ENCODE measurements at regions not wholly inside any gene's neighbourhood (a gene's known extent, or its start where the extent isn't known, plus 50 kb on each side); places are given as distances from the start of the nearest gene placed in this dataset.
A peak's percentile ranks its signal among the peaks of the same experiment; 100 is the strongest.

DNA sequence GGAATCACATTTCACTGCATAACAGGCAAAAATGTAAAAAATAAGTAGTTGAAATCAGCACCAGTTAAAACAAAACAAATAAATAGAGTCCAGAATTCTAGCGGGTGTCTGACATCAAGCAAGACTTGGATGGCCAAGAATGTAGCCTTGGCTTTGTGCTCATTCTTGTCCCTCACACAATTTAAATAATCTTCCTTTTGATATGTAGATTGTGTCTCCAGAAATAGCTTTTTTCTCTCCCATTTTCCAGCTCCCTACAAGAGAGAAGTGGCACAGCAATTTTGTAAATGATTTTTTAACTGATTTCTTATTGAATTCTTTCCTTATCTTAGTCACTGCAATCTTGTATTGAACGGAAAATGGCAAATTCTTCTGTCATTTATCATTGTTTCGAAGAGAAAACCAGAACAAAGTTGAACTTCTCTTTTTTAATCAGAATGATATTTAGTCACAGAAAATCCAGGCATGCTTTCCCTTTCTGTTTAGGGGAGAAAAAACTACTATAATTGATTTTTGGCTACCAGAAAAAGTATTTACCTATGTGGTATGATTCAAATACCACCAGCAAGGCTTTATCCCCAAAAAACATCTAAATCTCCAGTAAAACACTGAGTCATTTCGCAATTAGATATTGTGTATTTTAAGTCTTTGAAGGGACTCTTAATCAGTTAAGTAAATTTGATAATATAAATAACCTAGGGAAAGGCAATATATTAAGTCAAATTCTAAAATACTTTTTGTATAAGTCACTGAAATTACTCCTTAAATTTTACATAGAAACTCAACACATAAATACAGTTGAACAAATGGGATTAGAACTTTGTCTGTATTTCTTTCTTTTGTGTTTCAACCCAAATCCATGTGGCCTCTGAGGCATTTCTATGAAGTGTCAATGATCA is 481.7 kb downstream of the GBE1 start:
- H3K4me3 ChIP-seq (ENCODE audit: low read depth, low read length): no peak overlapping the region
- DNase-seq (ENCODE audit: low read depth): peak; percentile 49
- TF ChIP-seq, protein P1, sequence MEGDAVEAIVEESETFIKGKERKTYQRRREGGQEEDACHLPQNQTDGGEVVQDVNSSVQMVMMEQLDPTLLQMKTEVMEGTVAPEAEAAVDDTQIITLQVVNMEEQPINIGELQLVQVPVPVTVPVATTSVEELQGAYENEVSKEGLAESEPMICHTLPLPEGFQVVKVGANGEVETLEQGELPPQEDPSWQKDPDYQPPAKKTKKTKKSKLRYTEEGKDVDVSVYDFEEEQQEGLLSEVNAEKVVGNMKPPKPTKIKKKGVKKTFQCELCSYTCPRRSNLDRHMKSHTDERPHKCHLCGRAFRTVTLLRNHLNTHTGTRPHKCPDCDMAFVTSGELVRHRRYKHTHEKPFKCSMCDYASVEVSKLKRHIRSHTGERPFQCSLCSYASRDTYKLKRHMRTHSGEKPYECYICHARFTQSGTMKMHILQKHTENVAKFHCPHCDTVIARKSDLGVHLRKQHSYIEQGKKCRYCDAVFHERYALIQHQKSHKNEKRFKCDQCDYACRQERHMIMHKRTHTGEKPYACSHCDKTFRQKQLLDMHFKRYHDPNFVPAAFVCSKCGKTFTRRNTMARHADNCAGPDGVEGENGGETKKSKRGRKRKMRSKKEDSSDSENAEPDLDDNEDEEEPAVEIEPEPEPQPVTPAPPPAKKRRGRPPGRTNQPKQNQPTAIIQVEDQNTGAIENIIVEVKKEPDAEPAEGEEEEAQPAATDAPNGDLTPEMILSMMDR (IDR thresholded peaks at IDR 0.05; ENCODE audit: insufficient read depth, low read length): no peak

DNA sequence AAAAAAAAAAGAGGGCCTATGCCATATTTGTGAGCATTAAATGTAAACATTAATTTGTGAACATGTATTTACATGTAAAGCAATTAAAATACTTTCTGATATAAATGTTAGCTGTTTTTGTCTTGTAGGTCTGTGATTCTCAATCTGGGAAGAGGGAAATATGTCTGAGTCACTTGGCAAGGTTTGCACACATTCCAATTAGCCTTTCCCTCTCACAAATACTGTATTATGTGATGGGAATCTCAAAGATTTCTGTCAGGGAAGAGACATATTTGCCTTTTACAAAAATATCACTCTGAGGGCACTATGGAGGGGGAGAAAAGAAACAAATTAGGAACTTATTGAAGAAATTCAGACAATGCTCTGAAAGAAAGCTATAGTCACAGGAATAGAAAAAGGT is 483.6 kb downstream of the GBE1 start:
- H3K4me3 ChIP-seq (ENCODE audit: low read depth, low read length): no peak overlapping the region
- DNase-seq (ENCODE audit: low read depth): peak; percentile 68
- TF ChIP-seq, protein P1 (IDR thresholded peaks at IDR 0.05; ENCODE audit: insufficient read depth, low read length): no peak

DNA sequence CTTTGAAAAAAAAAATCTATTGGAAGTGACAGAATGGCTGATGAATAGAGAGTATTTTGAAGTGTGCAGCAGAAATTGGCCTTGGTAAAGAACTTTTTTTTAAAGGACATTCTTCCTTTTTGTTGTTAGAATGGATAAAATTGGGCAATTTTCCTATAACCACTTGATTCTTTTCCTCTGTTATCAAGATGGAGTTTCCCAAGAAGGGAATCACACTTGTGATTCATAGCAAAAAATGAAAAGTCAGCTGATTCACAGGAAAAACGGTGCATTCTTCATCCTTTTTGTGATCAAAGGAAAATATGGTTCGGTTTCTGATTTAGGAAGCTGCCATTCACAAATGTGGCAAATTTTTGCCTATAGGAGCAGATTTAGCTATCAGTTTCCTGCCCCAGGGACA is 486.8 kb downstream of the GBE1 start:
- H3K4me3 ChIP-seq (ENCODE audit: low read depth, low read length): no peak overlapping the region
- DNase-seq (ENCODE audit: low read depth): peak; percentile 68
- TF ChIP-seq, protein P1 (IDR thresholded peaks at IDR 0.05; ENCODE audit: insufficient read depth, low read length): no peak

DNA sequence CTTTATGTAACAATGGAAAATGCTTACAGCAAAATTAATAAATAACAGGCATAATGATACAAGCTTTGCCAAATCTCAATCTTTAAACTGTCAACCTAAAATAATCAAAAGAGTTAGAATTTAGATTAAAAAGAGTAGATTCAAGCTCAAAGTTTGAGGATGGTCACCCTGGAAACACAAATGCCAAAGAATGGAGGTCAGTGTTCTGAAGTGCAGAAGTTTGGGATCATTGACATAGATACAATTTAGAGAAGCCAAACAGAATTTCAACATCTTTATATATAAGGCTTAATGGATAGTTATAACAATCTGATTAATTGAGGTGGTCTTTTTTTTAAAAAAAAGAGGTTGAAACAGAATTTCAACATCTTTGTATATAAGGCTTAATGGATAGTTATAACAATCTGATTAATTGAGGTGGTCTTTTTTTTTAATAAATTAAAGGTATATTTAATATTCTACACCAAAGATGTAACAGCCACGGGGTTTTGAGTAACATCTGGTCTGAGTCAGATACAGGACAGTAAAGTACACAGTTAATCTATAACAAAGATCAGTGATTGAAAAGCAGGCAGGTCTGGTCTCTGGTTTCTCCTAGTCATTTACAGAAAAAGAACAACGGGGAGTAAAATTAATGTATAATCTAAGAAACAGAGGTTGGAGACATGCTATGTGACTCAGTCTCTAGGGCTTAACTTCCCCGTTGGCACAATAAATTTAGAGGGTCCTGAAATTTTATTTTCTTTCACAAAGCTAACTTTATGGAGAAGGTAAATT is 490.7 kb downstream of the GBE1 start:
- H3K4me3 ChIP-seq (ENCODE audit: low read depth, low read length): no peak overlapping the region
- TF ChIP-seq, protein P1 (IDR thresholded peaks at IDR 0.05; ENCODE audit: insufficient read depth, low read length): no peak
- no peak for DNase-seq (ENCODE audit: low read depth)

DNA sequence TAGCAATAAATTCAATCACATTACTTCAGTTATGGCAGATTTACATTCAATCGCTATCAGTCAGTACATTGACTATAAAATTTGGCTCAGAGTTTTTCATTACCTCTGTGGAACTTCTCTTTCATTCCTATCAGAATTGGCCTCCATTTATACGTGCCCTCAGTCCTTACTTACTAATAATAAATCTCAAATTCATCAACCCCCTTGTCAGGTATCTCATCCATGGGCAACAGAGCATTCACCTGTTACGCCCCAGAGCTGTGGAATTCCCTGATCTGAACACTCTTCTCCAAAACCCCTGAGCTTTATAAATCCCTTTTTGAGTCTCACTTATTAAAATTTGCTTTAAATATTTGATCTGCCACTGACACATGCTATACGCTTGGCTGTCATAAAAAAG is 492.9 kb downstream of the GBE1 start:
- no peak overlapping the region for H3K4me3 ChIP-seq (ENCODE audit: low read depth, low read length)
- TF ChIP-seq, protein P1 (IDR thresholded peaks at IDR 0.05; ENCODE audit: insufficient read depth, low read length): no peak
- DNase-seq (ENCODE audit: low read depth): no peak

DNA sequence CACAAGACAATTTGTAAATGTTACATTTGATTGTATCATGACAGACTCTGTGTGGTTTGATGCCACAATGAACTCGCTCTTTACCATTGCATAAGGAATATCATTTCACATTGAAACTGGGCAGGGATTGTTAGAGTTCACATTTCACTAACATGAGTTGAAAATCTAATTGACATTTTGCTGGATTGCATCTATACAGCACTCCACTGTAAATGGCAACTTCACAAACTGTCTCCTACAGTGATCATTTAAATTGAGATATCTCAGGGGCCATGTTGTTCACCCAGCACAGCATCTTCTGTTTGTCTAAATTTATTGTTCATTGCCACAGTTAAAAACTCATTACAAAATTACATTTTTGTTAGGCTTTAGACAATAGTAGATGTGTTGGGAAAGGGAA is 499.4 kb downstream of the GBE1 start:
- no peak overlapping the region for H3K4me3 ChIP-seq (ENCODE audit: low read depth, low read length)
- no peak for DNase-seq (ENCODE audit: low read depth)
- TF ChIP-seq, protein P1 (IDR thresholded peaks at IDR 0.05; ENCODE audit: insufficient read depth, low read length): no peak
